Skin epidermis (tissue), 12 donors: ENCODE measurements at regions not wholly inside any gene's neighbourhood (a gene's known extent, or its start where the extent isn't known, plus 50 kb on each side); places are given as distances from the start of the nearest gene placed in this dataset.
"Not testable (repeated sequence)": the region's sequence is repeated elsewhere in the genome, so short reads cannot be mapped to it uniquely, and the experiment has no call there.

Source experiments
- H3K27ac ChIP-seq, 21 experiments: fragments of 200-600 bp; sonication (generic) in 11 of 21; one replicate each; pipeline ENCODE4 v1.5.0; 2020; ENCODE audit warnings: mild to moderate bottlenecking in 3 of 21, inconsistent platforms in 2 of 21, moderate library complexity in 2 of 21
- H3K4me3 ChIP-seq, 7 experiments: fragments of 200-600 bp; sonication (generic) in 2 of 7; one replicate each; pipeline ENCODE4 v1.5.0; 2020; ENCODE audit warnings: inconsistent platforms in 2 of 7, mild to moderate bottlenecking in 2 of 7, moderate library complexity in 1 of 7

DNA sequence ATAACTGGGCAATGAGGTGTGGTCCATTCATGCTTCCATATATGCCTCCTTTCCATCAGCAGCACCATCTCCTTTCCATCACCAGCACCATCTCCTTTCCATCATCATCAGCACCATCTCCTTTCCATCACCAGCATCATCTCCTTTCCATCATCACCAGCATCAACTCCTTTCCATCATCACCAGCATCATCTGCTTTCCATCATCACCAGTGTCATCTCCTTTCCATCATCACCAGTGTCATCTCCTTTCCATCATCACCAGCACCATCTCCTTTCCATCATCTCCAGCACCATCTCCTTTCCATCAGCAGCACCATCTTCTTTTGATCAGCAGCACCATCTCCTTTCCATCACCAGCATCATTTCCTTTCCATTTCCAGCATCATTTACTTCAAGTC, 297.5 kb upstream of the SPHKAP start:
- Histone ChIP-seq H3K27ac (no peak overlapping the region), H3K4me3 (no peak overlapping the region)

- H3K27ac ChIP-seq, result no peak overlapping the region
- H3K4me3 ChIP-seq, result no peak overlapping the region
These were observed 293.0 kb upstream of the SPHKAP start for GRCh38 chr2:228474466-228474865.

- Histone ChIP-seq H3K4me3 (no peak overlapping the region), H3K27ac (no peak overlapping the region)
These were observed 288.2 kb upstream of the SPHKAP start for GRCh38 chr2:228469721-228470120.

DNA sequence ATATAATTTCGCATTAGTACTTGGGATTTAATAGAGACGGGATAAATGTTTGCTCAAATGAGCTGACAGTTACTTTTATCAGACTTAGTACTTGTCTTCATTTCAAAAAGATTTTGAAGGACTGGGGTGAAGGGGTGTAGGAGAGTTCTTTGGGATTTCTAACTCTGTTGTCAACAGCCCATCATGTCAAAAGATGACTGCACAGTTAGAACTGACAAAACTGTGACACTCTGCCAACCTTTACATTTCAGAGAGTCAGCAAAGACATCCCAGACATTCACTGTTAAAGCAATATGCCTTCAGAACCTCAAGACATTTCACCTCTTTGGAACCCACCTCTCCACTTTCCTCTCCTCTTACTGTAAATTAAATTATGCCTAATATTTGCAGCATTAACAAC, 285.4 kb upstream of the SPHKAP start:
- no peak overlapping the region for H3K27ac ChIP-seq
- H3K4me3 ChIP-seq, result no peak overlapping the region

- Histone ChIP-seq H3K27ac (no peak overlapping the region), H3K4me3 (no peak overlapping the region)
These were observed 283.9 kb upstream of the SPHKAP start for GRCh38 chr2:228465408-228465807.

DNA sequence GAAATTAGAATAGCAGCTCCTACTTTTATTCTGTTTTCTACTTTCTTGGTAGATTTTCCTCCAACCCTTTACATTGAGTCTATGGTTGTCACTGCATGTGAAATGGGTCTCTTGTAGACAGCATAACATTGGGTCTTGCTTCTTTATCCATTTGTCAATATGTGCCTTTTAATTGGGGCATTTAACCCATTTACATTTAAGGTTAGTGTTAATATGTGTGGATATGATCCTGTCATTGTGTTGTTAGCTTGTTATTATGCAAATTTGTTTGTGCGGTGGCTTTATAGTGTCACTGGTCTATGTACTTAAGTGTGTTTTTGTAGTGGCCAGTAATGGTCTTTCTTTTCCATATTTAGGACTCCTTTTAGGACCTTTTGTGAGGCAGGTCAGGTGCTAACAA, 276.9 kb upstream of the SPHKAP start:
- no peak overlapping the region for H3K4me3 ChIP-seq
- H3K27ac ChIP-seq, result no peak overlapping the region

- Histone ChIP-seq H3K27ac (no peak overlapping the region), H3K4me3 (no peak overlapping the region)
These were observed 265.9 kb upstream of the SPHKAP start for GRCh38 chr2:228447266-228447915.

DNA sequence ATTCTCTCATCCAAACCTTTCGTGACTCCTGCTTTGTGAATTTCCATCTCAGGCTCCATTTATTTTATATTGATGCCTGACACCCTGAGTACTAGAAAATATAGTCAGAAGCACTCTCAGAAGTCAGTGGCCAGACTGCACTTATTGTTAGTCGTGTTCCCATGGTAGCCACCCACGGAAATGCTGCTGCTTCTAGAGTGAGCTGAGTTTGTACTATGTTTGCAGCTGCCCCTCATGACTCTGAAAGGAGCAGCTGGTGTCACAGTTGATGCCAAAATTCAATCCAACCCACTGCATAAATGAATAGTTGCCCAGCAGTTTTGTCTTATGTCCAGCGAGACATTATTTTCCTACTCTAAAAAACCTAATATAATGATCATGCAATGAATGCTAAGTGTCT, 265.2 kb upstream of the SPHKAP start:
- no peak overlapping the region for H3K4me3 ChIP-seq
- H3K27ac ChIP-seq, result no peak overlapping the region

GRCh38 chr2:228444161-228444560, 262.7 kb upstream of the SPHKAP start:
- no peak overlapping the region for H3K27ac ChIP-seq
- no peak overlapping the region for H3K4me3 ChIP-seq

GRCh38 chr2:228433721-228434120, 252.2 kb upstream of the SPHKAP start:
- Histone ChIP-seq H3K4me3 (no peak overlapping the region), H3K27ac (no peak overlapping the region)

- H3K27ac ChIP-seq, result no peak overlapping the region
These were observed 250.6 kb upstream of the SPHKAP start for GRCh38 chr2:228432116-228432515.

GRCh38 chr2:228430986-228431385, 249.5 kb upstream of the SPHKAP start:
- Histone ChIP-seq H3K27ac (no peak overlapping the region), H3K4me3 (no peak overlapping the region)

More at GRCh38 chr2:228432116-228432515, 250.6 kb upstream of the SPHKAP start:
- no peak overlapping the region for H3K4me3 ChIP-seq

- H3K27ac ChIP-seq, result no peak overlapping the region
- no peak overlapping the region for H3K4me3 ChIP-seq
These were observed 245.2 kb upstream of the SPHKAP start for GRCh38 chr2:228426502-228427216.

DNA sequence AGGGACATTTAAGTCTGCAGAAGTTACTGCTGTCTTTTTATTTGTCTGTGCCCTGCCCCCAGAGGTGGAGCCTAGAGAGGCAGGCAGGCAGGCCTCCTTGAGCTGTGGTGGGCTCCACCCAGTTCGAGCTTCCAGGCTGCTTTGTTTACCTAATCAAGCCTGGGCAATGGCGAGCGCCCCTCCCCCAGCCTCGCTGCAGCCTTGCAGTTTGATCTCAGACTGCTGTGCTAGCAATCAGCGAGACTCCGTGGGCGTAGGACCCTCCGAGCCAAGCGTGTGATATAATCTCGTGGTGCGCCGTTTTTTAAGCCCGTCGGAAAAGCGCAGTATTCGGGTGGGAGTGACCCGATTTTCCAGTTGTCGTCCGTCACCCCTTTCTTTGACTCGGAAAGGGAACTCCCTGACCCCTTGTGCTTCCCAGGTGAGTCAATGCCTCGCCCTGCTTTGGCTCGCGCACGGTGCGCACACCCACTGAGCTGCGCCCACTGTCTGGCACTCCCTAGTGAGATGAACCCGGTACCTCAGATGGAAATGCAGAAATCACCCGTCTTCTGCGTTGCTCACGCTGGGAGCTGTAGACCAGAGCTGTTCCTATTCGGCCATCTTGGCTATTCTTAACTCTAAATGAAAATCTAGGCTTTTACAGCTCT, 244.0 kb upstream of the SPHKAP start:
- not testable (repeated sequence) for H3K27ac ChIP-seq, H3K4me3 ChIP-seq

GRCh38 chr2:228417956-228418355, 236.5 kb upstream of the SPHKAP start:
- H3K27ac ChIP-seq, result no peak overlapping the region
- no peak overlapping the region for H3K4me3 ChIP-seq

GRCh38 chr2:228417526-228417925, 236.0 kb upstream of the SPHKAP start:
- Histone ChIP-seq H3K4me3 (no peak overlapping the region), H3K27ac (no peak overlapping the region)

DNA sequence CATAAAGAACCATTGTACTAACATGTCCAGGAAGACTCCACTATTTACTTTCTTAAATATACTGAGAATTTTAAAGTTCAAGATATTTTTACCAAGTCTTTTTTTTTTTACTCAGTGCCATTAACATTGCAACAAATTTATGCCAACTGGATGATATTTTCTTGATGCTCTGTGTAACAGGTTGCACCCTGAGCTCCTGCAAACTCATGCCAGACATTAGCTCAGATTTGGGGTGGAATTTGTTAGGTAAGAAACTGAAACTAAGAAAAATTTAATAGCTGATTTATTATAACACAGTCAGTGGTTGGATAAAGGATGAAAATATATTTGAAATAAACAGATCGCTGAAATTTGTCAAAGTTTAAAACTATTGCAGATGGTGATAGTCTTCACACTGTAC, 228.6 kb upstream of the SPHKAP start:
- no peak overlapping the region for H3K4me3 ChIP-seq
- H3K27ac ChIP-seq, result no peak overlapping the region

DNA sequence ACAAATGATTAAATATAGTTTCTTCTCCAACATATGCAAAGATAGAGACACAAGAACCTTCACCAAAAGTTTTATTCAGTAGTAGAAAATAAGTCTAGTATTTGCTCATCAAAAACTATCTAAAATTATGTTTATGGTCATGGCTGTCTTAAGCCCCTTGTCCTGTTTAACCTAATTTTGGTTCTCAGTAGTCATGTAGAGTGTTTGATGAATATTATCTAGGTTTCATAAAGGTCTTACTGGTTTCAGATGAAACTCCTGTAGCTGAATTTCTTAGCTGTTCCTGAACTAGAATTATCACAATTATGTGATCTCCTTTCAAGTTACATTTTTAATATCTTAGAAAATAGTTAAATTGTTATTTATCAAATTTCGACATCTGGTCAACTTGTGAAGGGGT, 228.0 kb upstream of the SPHKAP start:
- Histone ChIP-seq H3K4me3 (no peak overlapping the region), H3K27ac (no peak overlapping the region)

- Histone ChIP-seq H3K27ac (no peak overlapping the region), H3K4me3 (no peak overlapping the region)
These were observed 227.2 kb upstream of the SPHKAP start for GRCh38 chr2:228408529-228409227.

- H3K27ac ChIP-seq, result no peak overlapping the region
- no peak overlapping the region for H3K4me3 ChIP-seq
These were observed 226.3 kb upstream of the SPHKAP start for GRCh38 chr2:228407821-228408220.
